ENCODE measurements at regions not wholly inside any gene's neighbourhood (a gene's known extent, or its start where the extent isn't known, plus 50 kb on each side); places are given as distances from the start of the nearest gene placed in this dataset.

- no peak for DNase-seq (ENCODE audit: low spot score)
- in situ Hi-C loops (cut with MboI; ENCODE audit: low sequenced_read_pairs, unreplicated experiment), result no loop called here
- no peak for TF ChIP-seq CTCF (IDR thresholded peaks at IDR 0.05; ENCODE audit: borderline replicate concordance, control extremely low read depth, extremely low read depth, insufficient read depth, missing control alignments)
These were observed 79.3 kb upstream of the DRD2 start for GRCh38 chr11:113554526-113554925.

GRCh38 chr11:113553915-113554314 lies 78.7 kb upstream of the DRD2 start:
- DNase-seq (ENCODE audit: low spot score), result no peak
- no peak for TF ChIP-seq CTCF (IDR thresholded peaks at IDR 0.05; ENCODE audit: borderline replicate concordance, control extremely low read depth, extremely low read depth, insufficient read depth, missing control alignments)
- in situ Hi-C loops (cut with MboI; ENCODE audit: low sequenced_read_pairs, unreplicated experiment), result no loop called here

GRCh38 chr11:113553235-113553634 lies 78.0 kb upstream of the DRD2 start:
- in situ Hi-C loops (cut with MboI; ENCODE audit: low sequenced_read_pairs, unreplicated experiment), result no loop called here
- no peak for DNase-seq (ENCODE audit: low spot score)
- TF ChIP-seq CTCF (IDR thresholded peaks at IDR 0.05; ENCODE audit: borderline replicate concordance, control extremely low read depth, extremely low read depth, insufficient read depth, missing control alignments), result no peak

GRCh38 chr11:113552271-113552670 lies 77.1 kb upstream of the DRD2 start:
- in situ Hi-C loops (cut with MboI; ENCODE audit: low sequenced_read_pairs, unreplicated experiment), result no loop called here

GRCh38 chr11:113551645-113552044 lies 76.4 kb upstream of the DRD2 start:
- DNase-seq (ENCODE audit: low spot score), result no peak
- in situ Hi-C loops (cut with MboI; ENCODE audit: low sequenced_read_pairs, unreplicated experiment), result no loop called here
- TF ChIP-seq CTCF (IDR thresholded peaks at IDR 0.05; ENCODE audit: borderline replicate concordance, control extremely low read depth, extremely low read depth, insufficient read depth, missing control alignments), result no peak

More at GRCh38 chr11:113552271-113552670, 77.1 kb upstream of the DRD2 start:
- DNase-seq (ENCODE audit: low spot score), result no peak
- TF ChIP-seq CTCF (IDR thresholded peaks at IDR 0.05; ENCODE audit: borderline replicate concordance, control extremely low read depth, extremely low read depth, insufficient read depth, missing control alignments), result no peak

GRCh38 chr11:113549611-113550578 lies 74.7 kb upstream of the DRD2 start:
- TF ChIP-seq CTCF (IDR thresholded peaks at IDR 0.05; ENCODE audit: borderline replicate concordance, control extremely low read depth, extremely low read depth, insufficient read depth, missing control alignments), result no peak
- in situ Hi-C loops (cut with MboI; ENCODE audit: low sequenced_read_pairs, unreplicated experiment), result no loop called here
- no peak for DNase-seq (ENCODE audit: low spot score)

All from GM13976 (cell line).